ENCODE measurements at regions not wholly inside any gene's neighbourhood (a gene's known extent, or its start where the extent isn't known, plus 50 kb on each side); places are given as distances from the start of the nearest gene placed in this dataset.

GRCh38 chr5:62727184-62727583, 148.6 kb downstream of the LRRC70 start:
- Histone ChIP-seq H4K20me1 (ENCODE audit: control insufficient read depth, insufficient read depth) (no peaks in the 10 kb centered on the region), H3K79me2 (ENCODE audit: control insufficient read depth, insufficient read depth, low read length) (no peaks in the 10 kb centered on the region), H3K4me2 (ENCODE audit: control insufficient read depth, insufficient read depth) (no peak overlapping the region), H3K9me3 (replicated peaks; ENCODE audit: control insufficient read depth, insufficient read depth, low read length) (no peaks in the 10 kb centered on the region), H2AFZ (ENCODE audit: control insufficient read depth, low read depth, low read length) (no peak overlapping the region), H3K27me3 (replicated peaks in 1 of 2; ENCODE audit: control insufficient read depth in 2 of 2, insufficient read depth in 2 of 2, low read length in 1 of 2) (no peaks in the 10 kb centered on the region), H3K36me3 (ENCODE audit: control insufficient read depth in 2 of 2, insufficient read depth in 2 of 2, low read length in 1 of 2) (no peaks in the 10 kb centered on the region), H3K27ac (ENCODE audit: control insufficient read depth, insufficient read depth) (no peak overlapping the region), H3K4me1 (ENCODE audit: control insufficient read depth, insufficient read depth, low read length) (no peaks in the 10 kb centered on the region), H3K9ac (ENCODE audit: control insufficient read depth, insufficient read depth, low read length) (no peak overlapping the region), H3K4me3 (no peak overlapping the region)
- ChIA-PET SMC1A (ENCODE audit: uncharacterized antibody, unreplicated experiment) (interaction anchor here (1.5 to 4.8 kb wide), 3 partner anchors 7 to 22 kb away, joined by 3 to 30 read pairs (median 3); no protein-coding TSS in a partner anchor), POLR2A (interaction anchor here (0.5 kb wide), 1 partner anchor 879 kb away, joined by 3 read pairs; no protein-coding TSS in a partner anchor), RAD21 (ENCODE audit: unreplicated experiment) (no interaction called here), CTCF (interaction anchor here (1.1 to 1.2 kb wide), 2 partner anchors 8 to 15 kb away, joined by 3 to 4 read pairs; no protein-coding TSS in a partner anchor)
- no peak for DNase-seq (ENCODE audit: low read depth, low spot score)
- intact Hi-C loops (cut with micrococcal nuclease; ENCODE audit: unreplicated experiment), result no loop called here
- no peak for FAIRE-seq
- BruUV-seq (replicated peaks), result no TSS peak
- TF ChIP-seq BHLHE40 (IDR thresholded peaks at IDR 0.05; ENCODE audit: borderline replicate concordance in 1 of 2, low read depth in 2 of 2, low read length in 1 of 2) (no peak), CEBPB (IDR thresholded peaks at IDR 0.05; ENCODE audit: borderline replicate concordance in 1 of 2, low read depth in 2 of 2, low read length in 2 of 2) (no peak), SIN3A (IDR thresholded peaks at IDR 0.05; ENCODE audit: low read depth, low read length) (no peak), MTA2 (IDR thresholded peaks at IDR 0.05; ENCODE audit: low read depth) (no peak), RAD51 (IDR thresholded peaks at IDR 0.05) (no peak), ZSCAN29 (IDR thresholded peaks at IDR 0.05) (no peak), YY1 (IDR thresholded peaks at IDR 0.05; ENCODE audit: low read depth, low read length) (no peak), RB1 (IDR thresholded peaks at IDR 0.05; ENCODE audit: borderline replicate concordance) (no peak), CBX3 (IDR thresholded peaks at IDR 0.05; ENCODE audit: borderline replicate concordance, low read depth) (no peak), NR2F1 (conservative IDR thresholded peaks at IDR 0.05) (no peak), DPF2 (IDR thresholded peaks at IDR 0.05) (no peak), ZNF622 (IDR thresholded peaks at IDR 0.05) (no peak), SREBF2 (IDR thresholded peaks at IDR 0.05; ENCODE audit: low read length) (no peak), NFYA (IDR thresholded peaks at IDR 0.05; ENCODE audit: borderline replicate concordance, low read depth, low read length) (no peak), JUND (IDR thresholded peaks at IDR 0.05; ENCODE audit: low read depth, low read length) (no peak), TARDBP (IDR thresholded peaks at IDR 0.05; ENCODE audit: borderline replicate concordance) (no peak), MYC (IDR thresholded peaks at IDR 0.05; ENCODE audit: insufficient read depth, insufficient read length, insufficient replicate concordance, low read length, severe bottlenecking) (no peak), KLF5 (IDR thresholded peaks at IDR 0.05; ENCODE audit: partially characterized antibody) (no peak)
- TF ChIP-seq, protein P1, sequence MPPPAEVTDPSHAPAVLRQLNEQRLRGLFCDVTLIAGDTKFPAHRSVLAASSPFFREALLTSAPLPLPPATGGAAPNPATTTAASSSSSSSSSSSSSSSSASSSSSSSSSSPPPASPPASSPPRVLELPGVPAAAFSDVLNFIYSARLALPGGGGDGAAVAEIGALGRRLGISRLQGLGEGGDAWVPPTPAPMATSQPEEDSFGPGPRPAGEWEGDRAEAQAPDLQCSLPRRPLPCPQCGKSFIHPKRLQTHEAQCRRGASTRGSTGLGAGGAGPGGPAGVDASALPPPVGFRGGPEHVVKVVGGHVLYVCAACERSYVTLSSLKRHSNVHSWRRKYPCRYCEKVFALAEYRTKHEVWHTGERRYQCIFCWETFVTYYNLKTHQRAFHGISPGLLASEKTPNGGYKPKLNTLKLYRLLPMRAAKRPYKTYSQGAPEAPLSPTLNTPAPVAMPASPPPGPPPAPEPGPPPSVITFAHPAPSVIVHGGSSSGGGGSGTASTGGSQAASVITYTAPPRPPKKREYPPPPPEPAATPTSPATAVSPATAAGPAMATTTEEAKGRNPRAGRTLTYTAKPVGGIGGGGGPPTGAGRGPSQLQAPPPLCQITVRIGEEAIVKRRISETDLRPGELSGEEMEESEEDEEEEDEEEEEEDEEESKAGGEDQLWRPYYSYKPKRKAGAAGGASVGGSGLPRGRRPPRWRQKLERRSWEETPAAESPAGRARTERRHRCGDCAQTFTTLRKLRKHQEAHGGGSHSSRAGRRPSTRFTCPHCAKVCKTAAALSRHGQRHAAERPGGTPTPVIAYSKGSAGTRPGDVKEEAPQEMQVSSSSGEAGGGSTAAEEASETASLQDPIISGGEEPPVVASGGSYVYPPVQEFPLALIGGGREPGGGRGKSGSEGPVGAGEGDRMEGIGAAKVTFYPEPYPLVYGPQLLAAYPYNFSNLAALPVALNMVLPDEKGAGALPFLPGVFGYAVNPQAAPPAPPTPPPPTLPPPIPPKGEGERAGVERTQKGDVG (CRISPR knock-in tag; IDR thresholded peaks at IDR 0.05), result no peak
- TF ChIP-seq, protein P2, sequence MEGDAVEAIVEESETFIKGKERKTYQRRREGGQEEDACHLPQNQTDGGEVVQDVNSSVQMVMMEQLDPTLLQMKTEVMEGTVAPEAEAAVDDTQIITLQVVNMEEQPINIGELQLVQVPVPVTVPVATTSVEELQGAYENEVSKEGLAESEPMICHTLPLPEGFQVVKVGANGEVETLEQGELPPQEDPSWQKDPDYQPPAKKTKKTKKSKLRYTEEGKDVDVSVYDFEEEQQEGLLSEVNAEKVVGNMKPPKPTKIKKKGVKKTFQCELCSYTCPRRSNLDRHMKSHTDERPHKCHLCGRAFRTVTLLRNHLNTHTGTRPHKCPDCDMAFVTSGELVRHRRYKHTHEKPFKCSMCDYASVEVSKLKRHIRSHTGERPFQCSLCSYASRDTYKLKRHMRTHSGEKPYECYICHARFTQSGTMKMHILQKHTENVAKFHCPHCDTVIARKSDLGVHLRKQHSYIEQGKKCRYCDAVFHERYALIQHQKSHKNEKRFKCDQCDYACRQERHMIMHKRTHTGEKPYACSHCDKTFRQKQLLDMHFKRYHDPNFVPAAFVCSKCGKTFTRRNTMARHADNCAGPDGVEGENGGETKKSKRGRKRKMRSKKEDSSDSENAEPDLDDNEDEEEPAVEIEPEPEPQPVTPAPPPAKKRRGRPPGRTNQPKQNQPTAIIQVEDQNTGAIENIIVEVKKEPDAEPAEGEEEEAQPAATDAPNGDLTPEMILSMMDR (IDR thresholded peaks at IDR 0.05 in 2 of 3, conservative IDR thresholded peaks at IDR 0.05 in 1 of 3; ENCODE audit: control insufficient read depth in 2 of 3, extremely low read depth in 1 of 3, insufficient read depth in 1 of 3, low read depth in 3 of 3, low read length in 3 of 3), result no peak
- no peak for ATAC-seq
- in situ Hi-C loops (cut with MboI), result no loop called here
- WGBS (ENCODE audit: insufficient coverage, insufficient replicate concordance, low lambda C conversion rate, missing lambda C conversion rate), result 89% methylated on average over 3 of the region's 3 CpGs

Measured in GM12878 (cell line).